ENCODE measurements at regions not wholly inside any gene's neighbourhood (a gene's known extent, or its start where the extent isn't known, plus 50 kb on each side); places are given as distances from the start of the nearest gene placed in this dataset.
"Not testable (repeated sequence)": the region's sequence is repeated elsewhere in the genome, so short reads cannot be mapped to it uniquely, and the experiment has no call there.

- DNase-seq = no peak
These were observed 110.7 kb upstream of the ZEB2 start for GRCh38 chr2:144630459-144631215.

- DNase-seq = no peak
These were observed 110.0 kb upstream of the ZEB2 start for GRCh38 chr2:144629935-144630334.

- DNase-seq = no peak
These were observed 108.6 kb upstream of the ZEB2 start for GRCh38 chr2:144628566-144628965.

GRCh38 chr2:144625626-144626025, 105.7 kb upstream of the ZEB2 start:
- DNase-seq = no peak

- DNase-seq = no peak
These were observed 105.3 kb upstream of the ZEB2 start for GRCh38 chr2:144625226-144625625.

GRCh38 chr2:144624451-144624850, 104.5 kb upstream of the ZEB2 start:
- no peak for DNase-seq

GRCh38 chr2:144622373-144622772, 102.5 kb upstream of the ZEB2 start:
- DNase-seq = not testable (repeated sequence)

GRCh38 chr2:144621266-144621665, 101.3 kb upstream of the ZEB2 start:
- no peak for DNase-seq

GRCh38 chr2:144619760-144620159, 99.8 kb upstream of the ZEB2 start:
- DNase-seq = no peak

- DNase-seq = not testable (repeated sequence)
These were observed 97.3 kb upstream of the ZEB2 start for GRCh38 chr2:144617171-144617570.

GRCh38 chr2:144615866-144616565, 96.1 kb upstream of the ZEB2 start:
- DNase-seq = no peak

- peak; percentile 92 for DNase-seq
These were observed 88.1 kb upstream of the ZEB2 start for GRCh38 chr2:144607891-144608521.

- no peak for DNase-seq
These were observed 87.2 kb upstream of the ZEB2 start for GRCh38 chr2:144607099-144607498.

GRCh38 chr2:144606466-144607095, 86.7 kb upstream of the ZEB2 start:
- peak; percentile 59 for DNase-seq

- DNase-seq = peak; percentile 90
These were observed 85.4 kb upstream of the ZEB2 start for GRCh38 chr2:144605231-144605840.

GRCh38 chr2:144603334-144603733, 83.4 kb upstream of the ZEB2 start:
- no peak for DNase-seq

GRCh38 chr2:144598906-144599305, 79.0 kb upstream of the ZEB2 start:
- no peak for DNase-seq

GRCh38 chr2:144597894-144598593, 78.1 kb upstream of the ZEB2 start:
- DNase-seq = no peak

- no peak for DNase-seq
These were observed 77.5 kb upstream of the ZEB2 start for GRCh38 chr2:144597388-144597787.

GRCh38 chr2:144596073-144596871, 76.4 kb upstream of the ZEB2 start:
- DNase-seq = peak; percentile 64

- no peak for DNase-seq
These were observed 75.8 kb upstream of the ZEB2 start for GRCh38 chr2:144595686-144596072.

GRCh38 chr2:144595279-144595678, 75.4 kb upstream of the ZEB2 start:
- no peak for DNase-seq
